Epithelial cell of proximal tubule (primary cell): ENCODE measurements at regions not wholly inside any gene's neighbourhood (a gene's known extent, or its start where the extent isn't known, plus 50 kb on each side); places are given as distances from the start of the nearest gene placed in this dataset.
"Not testable (repeated sequence)": the region's sequence is repeated elsewhere in the genome, so short reads cannot be mapped to it uniquely, and the experiment has no call there.

Experiments used
- DNase-seq: peaks from one replicate; pipeline ENCODE4 v3.0.0-alpha.2; 2011; ENCODE audit warnings: low read depth
- H3K4me3 ChIP-seq: 2 replicates; pipeline ENCODE4 v1.5.1; 2011; ENCODE audit warnings: low read depth, mild to moderate bottlenecking, low read length
- CTCF ChIP-seq: conservative IDR thresholded peaks from 2 replicates; pipeline ENCODE4 v1.5.1; 2012; ENCODE audit warnings: low read depth, mild to moderate bottlenecking, low read length

GRCh38 chr5:56755036-56755555 lies 60.3 kb upstream of the MAP3K1 start:
- no peak for DNase-seq
- TF ChIP-seq CTCF, result no peak
- no peak overlapping the region for H3K4me3 ChIP-seq

- H3K4me3 ChIP-seq, DNase-seq: not testable (repeated sequence)
Observed at GRCh38 chr5:56753588-56753987, 61.8 kb upstream of the MAP3K1 start.

DNA sequence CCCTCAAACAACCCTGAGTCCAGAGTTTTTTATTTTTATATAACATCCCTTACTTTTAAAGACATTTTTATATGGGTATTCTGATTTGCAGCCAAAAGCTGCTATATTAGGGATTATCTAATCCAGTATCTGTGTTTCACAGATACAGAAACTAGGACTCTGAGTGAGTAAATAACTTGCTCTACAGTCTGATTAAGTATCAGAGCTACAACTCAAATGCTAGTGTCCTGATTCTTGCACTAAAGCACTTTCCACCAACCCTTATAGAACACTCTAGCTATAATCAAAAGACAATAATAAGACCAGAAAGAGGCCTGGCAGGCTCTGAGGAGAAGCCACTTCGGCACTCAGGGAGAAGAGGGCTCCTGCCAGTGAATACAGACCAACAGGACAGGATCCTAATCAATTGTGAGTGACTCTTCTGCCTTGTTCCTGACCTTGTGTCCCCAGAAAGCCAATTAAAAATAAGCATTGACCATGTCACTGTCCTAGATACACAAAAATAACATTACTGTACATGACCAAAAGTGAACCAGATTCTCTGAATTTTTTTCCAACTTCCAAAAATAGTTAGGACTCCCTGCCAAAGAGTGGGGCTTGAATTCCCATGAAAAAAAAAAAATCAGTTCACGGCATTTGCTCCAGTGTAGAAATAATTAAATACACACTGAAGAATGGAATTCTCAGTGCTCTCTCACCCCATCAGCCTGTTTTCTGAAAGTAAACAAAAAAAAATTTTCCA lies 63.6 kb upstream of the MAP3K1 start:
- TF ChIP-seq CTCF, result no peak
- DNase-seq, result no peak
- H3K4me3 ChIP-seq, result no peak overlapping the region

DNA sequence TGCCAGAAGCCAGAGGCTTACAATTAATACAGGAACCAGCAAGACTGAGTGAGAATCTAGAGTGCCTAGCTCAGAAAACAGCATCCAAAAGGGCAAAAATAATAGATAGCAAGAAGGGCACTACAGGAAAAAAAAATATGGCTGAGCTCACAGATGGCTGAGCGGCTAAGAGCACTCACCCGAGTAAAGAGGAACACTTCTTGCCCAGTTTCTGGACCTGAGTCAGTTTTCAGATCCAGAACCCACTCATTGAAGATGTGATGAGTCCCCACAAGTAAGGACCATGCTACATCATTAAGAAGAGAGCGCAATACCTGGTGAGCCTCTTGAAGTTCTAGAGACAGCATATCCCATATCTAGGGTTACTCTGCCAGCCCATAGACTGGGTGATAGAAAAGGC lies 65.5 kb upstream of the MAP3K1 start:
- no peak for TF ChIP-seq CTCF
- H3K4me3 ChIP-seq, result no peak overlapping the region
- no peak for DNase-seq

- no peak for TF ChIP-seq CTCF
- no peak overlapping the region for H3K4me3 ChIP-seq
- no peak for DNase-seq
Observed at GRCh38 chr5:56746553-56747339, 68.6 kb upstream of the MAP3K1 start.

GRCh38 chr5:56745864-56746263 lies 69.5 kb upstream of the MAP3K1 start:
- TF ChIP-seq CTCF, result no peak
- H3K4me3 ChIP-seq, result no peak overlapping the region
- DNase-seq, result no peak

DNA sequence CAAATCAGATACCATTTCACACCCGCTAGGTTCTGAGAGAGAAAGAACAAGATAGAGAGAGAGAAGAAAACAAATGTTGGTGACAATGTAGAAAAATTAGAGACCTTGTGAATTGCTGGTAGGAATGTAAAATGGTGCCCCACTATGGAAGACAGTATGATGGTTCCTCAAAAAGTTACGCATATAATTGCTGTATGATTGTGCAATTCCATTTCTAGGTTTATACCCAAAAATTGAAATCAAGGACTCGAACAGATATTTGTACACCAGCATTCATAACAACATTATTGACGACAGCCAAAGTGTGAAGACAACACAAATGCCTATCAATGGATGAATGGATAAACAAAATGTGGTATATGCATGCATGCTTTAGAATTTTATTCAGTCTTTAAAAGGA lies 74.5 kb upstream of the MAP3K1 start:
- no peak for DNase-seq

More for the DNA sequence above, 74.5 kb upstream of the MAP3K1 start:
- TF ChIP-seq CTCF, result no peak
- no peak overlapping the region for H3K4me3 ChIP-seq
